ENCODE measurements at regions not wholly inside any gene's neighbourhood (a gene's known extent, or its start where the extent isn't known, plus 50 kb on each side); places are given as distances from the start of the nearest gene placed in this dataset.

DNA sequence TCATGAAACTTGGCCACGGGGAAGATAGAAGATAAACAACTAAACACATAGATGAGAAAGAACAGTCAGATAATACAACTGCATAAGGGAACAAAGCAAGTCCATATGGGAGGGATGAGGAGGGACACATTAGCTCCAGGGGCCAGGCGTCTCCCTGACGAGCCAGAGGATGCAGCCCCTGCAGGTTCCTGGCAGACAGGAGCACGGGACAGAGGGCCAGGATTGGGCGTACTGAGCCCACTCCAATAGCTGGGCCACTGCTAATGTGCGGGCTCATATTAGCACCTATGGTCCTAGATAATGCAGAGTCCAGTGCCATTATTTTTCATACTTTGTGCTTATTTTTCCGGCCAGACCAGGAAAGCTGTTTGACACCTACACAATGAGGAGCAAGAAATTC is 182.9 kb downstream of the ANKRD60 start:
- Histone ChIP-seq H3K9me3 (no peaks in the 10 kb centered on the region), H3K36me3 (no peaks in the 10 kb centered on the region), H3K4me3 (no peak overlapping the region), H3K4me1 (peaks cover 0 to 11% (median 0%) of the 10 kb centered on the region in 3 donors), H3K27ac (no peak overlapping the region), H3K27me3 (peaks cover 0 to 7% (median 0%) of the 10 kb centered on the region in 4 donors)
- intact Hi-C loops (cut with DNase I): no loop called here
- no peak for DNase-seq
- WGBS, 2 donors: 72 to 91% methylated on average over 6 to 7 of the region's 7 CpGs
- TF ChIP-seq POLR2A (IDR thresholded peaks at IDR 0.05) (no peak), CTCF (IDR thresholded peaks at IDR 0.05) (no peak)

DNA sequence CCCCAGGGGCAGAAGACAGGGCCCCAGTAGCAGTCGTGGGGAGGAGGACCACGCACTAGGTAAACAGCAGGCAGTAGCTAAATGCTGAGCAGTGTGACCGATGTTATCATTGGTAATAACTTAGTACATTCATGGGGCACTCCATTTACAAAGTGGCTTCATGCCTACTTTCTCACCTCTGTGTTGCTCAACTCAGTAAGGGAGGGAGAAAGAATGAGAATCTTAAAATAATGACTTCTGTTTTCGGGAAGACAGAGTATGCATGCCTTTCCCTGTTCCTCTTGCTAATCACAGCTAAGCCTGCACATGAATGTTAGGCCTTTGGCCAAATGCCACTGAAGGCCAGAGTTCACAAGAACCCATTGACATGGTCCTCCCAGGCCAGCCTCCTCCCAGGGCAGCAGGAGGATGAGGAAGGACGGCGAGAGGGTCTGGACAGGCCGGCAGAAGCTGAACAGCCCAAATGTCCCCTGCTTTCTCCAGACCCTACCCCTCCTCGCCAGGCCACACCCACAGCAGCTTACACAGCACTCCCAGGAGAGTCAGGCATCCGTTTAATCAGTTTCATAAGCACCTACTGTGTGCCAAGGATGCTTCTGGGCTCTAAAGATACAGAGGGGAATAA is 183.4 kb downstream of the ANKRD60 start:
- intact Hi-C loops (cut with DNase I): no loop called here
- H3K4me1 ChIP-seq: peaks cover 0 to 11% (median 0%) of the 10 kb centered on the region in 3 donors
- peaks cover 0 to 7% (median 0%) of the 10 kb centered on the region in 4 donors for H3K27me3 ChIP-seq
- TF ChIP-seq CTCF (IDR thresholded peaks at IDR 0.05) (no peak), POLR2A (IDR thresholded peaks at IDR 0.05) (no peak)
- DNase-seq: no peak
- no peak overlapping the region for H3K27ac ChIP-seq
- 64 to 65% methylated on average over 8 to 9 of the region's 9 CpGs for WGBS, 2 donors
- no peak overlapping the region for H3K4me3 ChIP-seq
- no peaks in the 10 kb centered on the region for H3K36me3 ChIP-seq
- H3K9me3 ChIP-seq: no peaks in the 10 kb centered on the region

GRCh38 chr20:58044286-58044685 is 184.2 kb downstream of the ANKRD60 start:
- Histone ChIP-seq H3K4me3 (no peak overlapping the region), H3K27me3 (peaks cover 0 to 7% (median 0%) of the 10 kb centered on the region in 4 donors), H3K36me3 (no peaks in the 10 kb centered on the region), H3K27ac (no peak overlapping the region), H3K4me1 (peaks cover 0 to 11% (median 0%) of the 10 kb centered on the region in 3 donors), H3K9me3 (no peaks in the 10 kb centered on the region)
- TF ChIP-seq CTCF (IDR thresholded peaks at IDR 0.05) (no peak), POLR2A (IDR thresholded peaks at IDR 0.05) (no peak)
- intact Hi-C loops (cut with DNase I): no loop called here
- no peak for DNase-seq
- WGBS, 2 donors: 60 to 78% methylated on average over 1 to 6 of the region's 6 CpGs

GRCh38 chr20:58043236-58044140 is 185.0 kb downstream of the ANKRD60 start:
- Histone ChIP-seq H3K27ac (peak overlapping the region in 2 of 4 donors; percentile 22 to 36), H3K9me3 (no peaks in the 10 kb centered on the region), H3K4me3 (no peak overlapping the region), H3K36me3 (no peaks in the 10 kb centered on the region), H3K4me1 (peaks cover 0 to 11% (median 0%) of the 10 kb centered on the region in 3 donors), H3K27me3 (peaks cover 0 to 7% (median 0%) of the 10 kb centered on the region in 4 donors)
- no peak for TF ChIP-seq CTCF (IDR thresholded peaks at IDR 0.05)
- TF ChIP-seq POLR2A (IDR thresholded peaks at IDR 0.05): no peak
- 59 to 69% methylated on average over 13 to 15 of the region's 17 CpGs for WGBS, 2 donors
- no peak for DNase-seq
- intact Hi-C loops (cut with DNase I): no loop called here

DNA sequence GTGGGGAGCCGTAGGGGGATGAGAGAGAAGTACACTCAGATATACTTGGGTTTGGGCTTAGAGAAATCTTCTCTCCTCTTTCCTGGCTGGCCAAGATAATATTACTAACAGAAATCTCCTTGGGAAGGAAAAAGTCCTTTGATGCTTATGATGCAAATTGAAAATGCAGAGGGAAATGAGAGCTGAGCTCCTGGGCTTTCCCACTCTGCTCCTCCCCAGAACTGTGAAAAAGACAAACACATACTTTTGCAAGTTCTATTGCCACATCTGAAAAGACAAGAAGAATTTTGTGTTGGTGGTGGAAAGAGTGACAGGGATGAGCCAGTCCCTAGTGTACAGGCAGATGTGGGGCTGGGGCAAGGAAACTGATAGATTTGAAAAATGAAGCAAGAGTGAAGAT is 185.9 kb downstream of the ANKRD60 start:
- TF ChIP-seq POLR2A (IDR thresholded peaks at IDR 0.05): no peak
- intact Hi-C loops (cut with DNase I): no loop called here

More for the DNA sequence above, 185.9 kb downstream of the ANKRD60 start:
- Histone ChIP-seq H3K9me3 (no peaks in the 10 kb centered on the region), H3K36me3 (no peaks in the 10 kb centered on the region), H3K4me3 (no peak overlapping the region), H3K27ac (no peak overlapping the region), H3K4me1 (peaks cover 0 to 11% (median 0%) of the 10 kb centered on the region in 3 donors), H3K27me3 (peaks cover 0 to 7% (median 0%) of the 10 kb centered on the region in 4 donors)
- 41 to 57% methylated on average over 1 of the region's 1 CpG for WGBS, 2 donors
- no peak for DNase-seq

Measured in esophagus squamous epithelium (tissue), 5 donors.